ENCODE measurements at regions not wholly inside any gene's neighbourhood (a gene's known extent, or its start where the extent isn't known, plus 50 kb on each side); places are given as distances from the start of the nearest gene placed in this dataset.
A peak's percentile ranks its signal among the peaks of the same experiment; 100 is the strongest.

- no peak for DNase-seq (ENCODE audit: low spot score)
Observed at GRCh38 chr7:12456506-12456905, 52.8 kb upstream of the VWDE start.

- peak; percentile 34 for DNase-seq (ENCODE audit: low spot score)
Observed at GRCh38 chr7:12458520-12459131, 55.0 kb upstream of the VWDE start.

GRCh38 chr7:12467837-12468236 lies 64.2 kb upstream of the VWDE start:
- DNase-seq (ENCODE audit: low spot score), result no peak

GRCh38 chr7:12469568-12469967 lies 65.9 kb upstream of the VWDE start:
- no peak for DNase-seq (ENCODE audit: low spot score)

- no peak for DNase-seq (ENCODE audit: low spot score)
Observed at GRCh38 chr7:12470930-12471329, 67.3 kb upstream of the VWDE start.

- DNase-seq (ENCODE audit: low spot score), result no peak
Observed at GRCh38 chr7:12474035-12474434, 70.4 kb upstream of the VWDE start.

- DNase-seq (ENCODE audit: low spot score), result peak; percentile 21
Observed at GRCh38 chr7:12475362-12476063, 71.8 kb upstream of the VWDE start.

GRCh38 chr7:12477620-12478019 lies 74.0 kb upstream of the VWDE start:
- DNase-seq (ENCODE audit: low spot score), result no peak

GRCh38 chr7:12481722-12482121 lies 78.1 kb upstream of the VWDE start:
- no peak for DNase-seq (ENCODE audit: low spot score)

GRCh38 chr7:12485845-12486244 lies 82.2 kb upstream of the VWDE start:
- no peak for DNase-seq (ENCODE audit: low spot score)

GRCh38 chr7:12488341-12488740 lies 82.2 kb upstream of the SCIN start:
- no peak for DNase-seq (ENCODE audit: low spot score)

- peak; percentile 50 for DNase-seq (ENCODE audit: low spot score)
Observed at GRCh38 chr7:12490107-12490688, 80.3 kb upstream of the SCIN start.

GRCh38 chr7:12490940-12491339 lies 79.6 kb upstream of the SCIN start:
- DNase-seq (ENCODE audit: low spot score), result no peak

GRCh38 chr7:12491526-12491925 lies 79.0 kb upstream of the SCIN start:
- no peak for DNase-seq (ENCODE audit: low spot score)

- no peak for DNase-seq (ENCODE audit: low spot score)
Observed at GRCh38 chr7:12493407-12493806, 77.1 kb upstream of the SCIN start.

- no peak for DNase-seq (ENCODE audit: low spot score)
Observed at GRCh38 chr7:12493863-12494686, 76.4 kb upstream of the SCIN start.

GRCh38 chr7:12494687-12495024 lies 75.9 kb upstream of the SCIN start:
- no peak for DNase-seq (ENCODE audit: low spot score)

- peak; percentile 42 for DNase-seq (ENCODE audit: low spot score)
Observed at GRCh38 chr7:12496901-12497674, 73.4 kb upstream of the SCIN start.

GRCh38 chr7:12504149-12504548 lies 66.4 kb upstream of the SCIN start:
- DNase-seq (ENCODE audit: low spot score), result no peak

- DNase-seq (ENCODE audit: low spot score), result no peak
Observed at GRCh38 chr7:12508005-12508404, 62.5 kb upstream of the SCIN start.

- DNase-seq (ENCODE audit: low spot score), result no peak
Observed at GRCh38 chr7:12508554-12508953, 62.0 kb upstream of the SCIN start.

- no peak for DNase-seq (ENCODE audit: low spot score)
Observed at GRCh38 chr7:12517451-12517850, 53.1 kb upstream of the SCIN start.

All from kidney capillary endothelial cell (primary cell).